ENCODE measurements at regions not wholly inside any gene's neighbourhood (a gene's known extent, or its start where the extent isn't known, plus 50 kb on each side); places are given as distances from the start of the nearest gene placed in this dataset.

DNA sequence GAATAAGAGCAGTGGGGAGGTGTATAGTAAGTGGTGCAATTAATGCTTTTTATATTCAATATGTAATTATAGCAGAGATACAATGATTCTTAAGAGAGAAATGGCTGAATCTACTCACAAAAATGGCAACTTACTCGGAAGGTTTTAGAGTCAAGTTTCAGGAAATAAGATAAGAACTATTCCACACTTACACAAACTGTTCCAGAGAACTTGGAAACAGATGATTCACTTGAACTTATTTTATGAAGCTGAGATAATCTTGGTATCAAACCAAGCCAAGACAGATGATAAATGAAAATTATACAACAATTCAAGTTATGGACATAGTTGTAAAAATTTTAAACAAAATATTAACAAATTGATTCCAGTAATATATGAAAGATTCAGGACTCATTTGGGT lies 311.3 kb upstream of the HS3ST1 start:
- TF ChIP-seq, protein P1, sequence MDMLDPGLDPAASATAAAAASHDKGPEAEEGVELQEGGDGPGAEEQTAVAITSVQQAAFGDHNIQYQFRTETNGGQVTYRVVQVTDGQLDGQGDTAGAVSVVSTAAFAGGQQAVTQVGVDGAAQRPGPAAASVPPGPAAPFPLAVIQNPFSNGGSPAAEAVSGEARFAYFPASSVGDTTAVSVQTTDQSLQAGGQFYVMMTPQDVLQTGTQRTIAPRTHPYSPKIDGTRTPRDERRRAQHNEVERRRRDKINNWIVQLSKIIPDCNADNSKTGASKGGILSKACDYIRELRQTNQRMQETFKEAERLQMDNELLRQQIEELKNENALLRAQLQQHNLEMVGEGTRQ (IDR thresholded peaks at IDR 0.05): no peak
- TF ChIP-seq, protein P2, sequence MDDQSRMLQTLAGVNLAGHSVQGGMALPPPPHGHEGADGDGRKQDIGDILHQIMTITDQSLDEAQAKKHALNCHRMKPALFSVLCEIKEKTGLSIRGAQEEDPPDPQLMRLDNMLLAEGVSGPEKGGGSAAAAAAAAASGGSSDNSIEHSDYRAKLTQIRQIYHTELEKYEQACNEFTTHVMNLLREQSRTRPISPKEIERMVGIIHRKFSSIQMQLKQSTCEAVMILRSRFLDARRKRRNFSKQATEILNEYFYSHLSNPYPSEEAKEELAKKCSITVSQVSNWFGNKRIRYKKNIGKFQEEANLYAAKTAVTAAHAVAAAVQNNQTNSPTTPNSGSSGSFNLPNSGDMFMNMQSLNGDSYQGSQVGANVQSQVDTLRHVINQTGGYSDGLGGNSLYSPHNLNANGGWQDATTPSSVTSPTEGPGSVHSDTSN (IDR thresholded peaks at IDR 0.05): no peak
- no peak for TF ChIP-seq RFX5 (IDR thresholded peaks at IDR 0.05)
